HCT116 (cell line): ENCODE measurements at regions not wholly inside any gene's neighbourhood (a gene's known extent, or its start where the extent isn't known, plus 50 kb on each side); places are given as distances from the start of the nearest gene placed in this dataset.

Experiments used
- CBX3 ChIP-seq: IDR thresholded peaks from 2 replicates; pipeline ENCODE4 v1.6.1; 2012; ENCODE audit warnings: low read depth
- CTCF ChIP-seq, 3 experiments: fragments of 200-600 bp in 1 of 3; sonication (generic) in 1 of 3; IDR thresholded peaks in 2 of 3; conservative IDR thresholded peaks in 1 of 3; 2 replicates each; pipeline ENCODE4 v1.5.1; 2012 to 2017; ENCODE audit warnings: low read depth in 2 of 3, low read length in 2 of 3, antibody characterized with exemption in 1 of 3, borderline replicate concordance in 1 of 3, control low read depth in 1 of 3, mild to moderate bottlenecking in 1 of 3, mixed read lengths in 1 of 3, mixed run types in 1 of 3, moderate library complexity in 1 of 3; ENCODE audit not compliant: insufficient read depth in 1 of 3
- EZH2phosphoT487 ChIP-seq: fragments of 200-600 bp; IDR thresholded peaks from 2 replicates; pipeline ENCODE4 v1.6.1; 2018; ENCODE audit warnings: antibody characterized with exemption, borderline replicate concordance
- POLR2AphosphoS5 ChIP-seq: IDR thresholded peaks from 2 replicates; pipeline ENCODE4 v1.6.1; 2011; ENCODE audit warnings: mild to moderate bottlenecking, low read depth, low read length, moderate library complexity
- ZNF274 ChIP-seq: fragments of 200-500 bp; sonication (Bioruptor generic); IDR thresholded peaks from 2 replicates; pipeline ENCODE4 v1.6.1; 2014; ENCODE audit warnings: mild to moderate bottlenecking, low read depth, low read length, inconsistent platforms

- TF ChIP-seq POLR2AphosphoS5 (no peak), CTCF (IDR thresholded peaks at IDR 0.05 in 2 of 3, conservative IDR thresholded peaks at IDR 0.05 in 1 of 3; ENCODE audit: borderline replicate concordance in 1 of 3, insufficient read depth in 1 of 3, low read depth in 2 of 3, low read length in 2 of 3) (no peak), ZNF274 (no peak), EZH2phosphoT487 (no peak), CBX3 (no peak)
Measured at GRCh38 chr1:168795681-168796080, 66.7 kb upstream of the DPT start.
